Osteoblast (primary cell): ENCODE measurements at regions not wholly inside any gene's neighbourhood (a gene's known extent, or its start where the extent isn't known, plus 50 kb on each side); places are given as distances from the start of the nearest gene placed in this dataset.
A peak's percentile ranks its signal among the peaks of the same experiment; 100 is the strongest.

Experiments used
- DNase-seq: peaks from one replicate; pipeline ENCODE4 v3.0.0; 2011; ENCODE audit warnings: low spot score, mixed read lengths; ENCODE audit not compliant: insufficient read length; ENCODE audit errors: missing footprints
- H2AFZ ChIP-seq: 2 replicates; pipeline ENCODE4 v1.6.0; 2011; ENCODE audit warnings: mild to moderate bottlenecking, low read length
- H3K27ac ChIP-seq: 2 replicates; pipeline ENCODE4 v1.5.1; 2011; ENCODE audit warnings: mild to moderate bottlenecking, low read depth, low read length, moderate library complexity
- H3K27me3 ChIP-seq: 2 replicates; pipeline ENCODE4 v1.6.0; 2012; ENCODE audit warnings: mild to moderate bottlenecking, control low read depth, inconsistent platforms, low read length, moderate library complexity; ENCODE audit not compliant: insufficient read depth
- H3K36me3 ChIP-seq: 2 replicates; pipeline ENCODE4 v1.5.1; 2011; ENCODE audit warnings: mild to moderate bottlenecking, low read length, control low read depth, moderate library complexity; ENCODE audit not compliant: insufficient read depth
- H3K4me1 ChIP-seq: 2 replicates; pipeline ENCODE4 v1.5.1; 2011; ENCODE audit warnings: mild to moderate bottlenecking, low read length, control low read depth, moderate library complexity; ENCODE audit not compliant: insufficient read depth
- H3K4me2 ChIP-seq: 2 replicates; pipeline ENCODE4 v1.6.0; 2011; ENCODE audit warnings: mild to moderate bottlenecking, low read length; ENCODE audit not compliant: insufficient read depth
- H3K4me3 ChIP-seq: fragments of 200-600 bp; sonication (generic); 3 replicates; pipeline ENCODE4 v1.5.1; 2012; ENCODE audit warnings: mild to moderate bottlenecking, low read length, inconsistent platforms; ENCODE audit not compliant: insufficient read depth
- H3K79me2 ChIP-seq: 2 replicates; pipeline ENCODE4 v1.6.0; 2012; ENCODE audit warnings: mild to moderate bottlenecking, low read length, control low read depth, inconsistent platforms; ENCODE audit not compliant: insufficient read depth
- H3K9me3 ChIP-seq: 2 replicates; pipeline ENCODE4 v1.5.1; 2011; ENCODE audit warnings: low read depth, low read length, control low read depth
- H4K20me1 ChIP-seq: 2 replicates; pipeline ENCODE4 v1.6.0; 2012; ENCODE audit warnings: mild to moderate bottlenecking, low read length, control low read depth; ENCODE audit not compliant: insufficient read depth
- TF ChIP-seq, protein P1 (sequence below): IDR thresholded peaks from 2 replicates; pipeline ENCODE4 v1.5.1; 2011; ENCODE audit warnings: mild to moderate bottlenecking, low read depth, low read length, moderate library complexity; ENCODE audit errors: extremely low read depth

GRCh38 chr1:230496451-230496850 lies 70.3 kb upstream of the PGBD5 start:
- H3K4me2 ChIP-seq: no peak overlapping the region
- H3K4me1 ChIP-seq: no peaks in the 10 kb centered on the region
- H3K9me3 ChIP-seq: no peaks in the 10 kb centered on the region
- TF ChIP-seq, protein P1, sequence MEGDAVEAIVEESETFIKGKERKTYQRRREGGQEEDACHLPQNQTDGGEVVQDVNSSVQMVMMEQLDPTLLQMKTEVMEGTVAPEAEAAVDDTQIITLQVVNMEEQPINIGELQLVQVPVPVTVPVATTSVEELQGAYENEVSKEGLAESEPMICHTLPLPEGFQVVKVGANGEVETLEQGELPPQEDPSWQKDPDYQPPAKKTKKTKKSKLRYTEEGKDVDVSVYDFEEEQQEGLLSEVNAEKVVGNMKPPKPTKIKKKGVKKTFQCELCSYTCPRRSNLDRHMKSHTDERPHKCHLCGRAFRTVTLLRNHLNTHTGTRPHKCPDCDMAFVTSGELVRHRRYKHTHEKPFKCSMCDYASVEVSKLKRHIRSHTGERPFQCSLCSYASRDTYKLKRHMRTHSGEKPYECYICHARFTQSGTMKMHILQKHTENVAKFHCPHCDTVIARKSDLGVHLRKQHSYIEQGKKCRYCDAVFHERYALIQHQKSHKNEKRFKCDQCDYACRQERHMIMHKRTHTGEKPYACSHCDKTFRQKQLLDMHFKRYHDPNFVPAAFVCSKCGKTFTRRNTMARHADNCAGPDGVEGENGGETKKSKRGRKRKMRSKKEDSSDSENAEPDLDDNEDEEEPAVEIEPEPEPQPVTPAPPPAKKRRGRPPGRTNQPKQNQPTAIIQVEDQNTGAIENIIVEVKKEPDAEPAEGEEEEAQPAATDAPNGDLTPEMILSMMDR: no peak
- H3K27me3 ChIP-seq: no peaks in the 10 kb centered on the region
- H3K4me3 ChIP-seq: no peak overlapping the region
- DNase-seq: peak; percentile 45
- H3K27ac ChIP-seq: no peak overlapping the region
- H3K36me3 ChIP-seq: no peaks in the 10 kb centered on the region
- H3K79me2 ChIP-seq: no peaks in the 10 kb centered on the region
- no peaks in the 10 kb centered on the region for H4K20me1 ChIP-seq
- H2AFZ ChIP-seq: no peak overlapping the region

GRCh38 chr1:230495891-230496385 lies 69.8 kb upstream of the PGBD5 start:
- no peak overlapping the region for H3K27ac ChIP-seq

GRCh38 chr1:230495076-230495475 lies 68.9 kb upstream of the PGBD5 start:
- H4K20me1 ChIP-seq: no peaks in the 10 kb centered on the region
- H2AFZ ChIP-seq: no peak overlapping the region
- H3K36me3 ChIP-seq: no peaks in the 10 kb centered on the region
- no peak overlapping the region for H3K4me2 ChIP-seq
- no peaks in the 10 kb centered on the region for H3K4me1 ChIP-seq
- DNase-seq: no peak
- H3K4me3 ChIP-seq: no peak overlapping the region
- H3K27ac ChIP-seq: no peak overlapping the region
- no peaks in the 10 kb centered on the region for H3K9me3 ChIP-seq
- H3K27me3 ChIP-seq: no peaks in the 10 kb centered on the region
- H3K79me2 ChIP-seq: no peaks in the 10 kb centered on the region
- TF ChIP-seq, protein P1: no peak

More at GRCh38 chr1:230495891-230496385, 69.8 kb upstream of the PGBD5 start:
- Histone ChIP-seq H3K4me2 (no peak overlapping the region), H2AFZ (no peak overlapping the region), H3K4me1 (no peaks in the 10 kb centered on the region), H4K20me1 (no peaks in the 10 kb centered on the region), H3K9me3 (no peaks in the 10 kb centered on the region), H3K4me3 (no peak overlapping the region), H3K36me3 (no peaks in the 10 kb centered on the region), H3K27me3 (no peaks in the 10 kb centered on the region), H3K79me2 (no peaks in the 10 kb centered on the region)
- TF ChIP-seq, protein P1: no peak
- DNase-seq: no peak

GRCh38 chr1:230494514-230494913 lies 68.4 kb upstream of the PGBD5 start:
- no peak for DNase-seq
- Histone ChIP-seq H3K36me3 (no peaks in the 10 kb centered on the region), H3K4me1 (no peaks in the 10 kb centered on the region), H3K27me3 (no peaks in the 10 kb centered on the region), H2AFZ (no peak overlapping the region), H3K9me3 (no peaks in the 10 kb centered on the region), H4K20me1 (no peaks in the 10 kb centered on the region), H3K79me2 (no peaks in the 10 kb centered on the region), H3K4me2 (no peak overlapping the region), H3K27ac (no peak overlapping the region), H3K4me3 (no peak overlapping the region)
- TF ChIP-seq, protein P1: no peak
